ENCODE measurements at regions not wholly inside any gene's neighbourhood (a gene's known extent, or its start where the extent isn't known, plus 50 kb on each side); places are given as distances from the start of the nearest gene placed in this dataset.
"Not testable (repeated sequence)": the region's sequence is repeated elsewhere in the genome, so short reads cannot be mapped to it uniquely, and the experiment has no call there.

DNA sequence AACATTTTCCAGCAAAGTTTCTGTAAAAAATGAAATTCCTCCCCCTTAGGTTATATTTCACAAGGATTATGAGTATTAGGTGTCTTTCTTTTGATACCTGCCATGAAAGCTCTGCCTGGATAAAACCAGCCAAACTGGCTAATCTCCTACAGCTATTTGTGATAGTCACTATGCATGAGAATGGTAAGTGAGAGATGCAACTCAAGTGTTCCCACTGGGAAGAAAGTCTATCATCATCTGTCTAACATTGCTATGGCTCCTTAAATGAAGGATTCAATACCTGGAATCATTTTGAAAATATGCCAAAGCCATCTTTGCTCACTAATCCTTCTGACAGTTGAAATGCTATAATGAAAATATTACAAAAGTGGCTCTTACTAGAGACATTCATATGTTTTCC, 339.9 kb upstream of the LRRTM4 start:
- peaks cover 21% of the 10 kb centered on the region for H3K9me3 Mint-ChIP-seq
- H3K4me3 Mint-ChIP-seq, result no peak overlapping the region
- no peaks in the 10 kb centered on the region for H3K36me3 Mint-ChIP-seq
- H3K4me1 Mint-ChIP-seq, result no peaks in the 10 kb centered on the region
- H3K27ac Mint-ChIP-seq, result no peak overlapping the region
- ATAC-seq (no peak), DNase-seq (ENCODE audit: low spot score in 2 of 2) (no peak)

DNA sequence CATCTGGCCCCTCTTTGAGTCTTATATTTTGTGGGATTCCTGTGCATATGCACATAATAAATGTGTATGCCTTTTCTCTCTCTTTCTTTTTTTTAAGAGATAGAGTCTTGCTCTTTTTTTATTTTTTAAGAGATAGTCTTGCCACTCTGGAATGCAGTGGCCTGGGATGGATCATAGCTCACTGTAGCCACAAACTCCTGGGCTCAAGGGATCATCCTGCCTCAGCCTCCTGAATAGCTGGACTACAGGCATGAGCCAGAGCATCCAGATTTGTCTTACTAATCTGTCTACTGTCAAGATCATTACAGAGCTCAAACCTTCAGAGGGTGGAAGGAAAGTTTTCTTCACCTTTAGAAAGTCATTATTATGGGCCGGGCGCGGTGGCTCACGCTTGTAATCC, 342.2 kb upstream of the LRRTM4 start:
- Mint-ChIP-seq H3K27ac (no peak overlapping the region), H3K4me1 (no peaks in the 10 kb centered on the region), H3K36me3 (no peaks in the 10 kb centered on the region), H3K9me3 (peaks cover 17% of the 10 kb centered on the region), H3K4me3 (no peak overlapping the region)
- DNase-seq (ENCODE audit: low spot score in 2 of 2), result no peak
- ATAC-seq, result no peak

DNA sequence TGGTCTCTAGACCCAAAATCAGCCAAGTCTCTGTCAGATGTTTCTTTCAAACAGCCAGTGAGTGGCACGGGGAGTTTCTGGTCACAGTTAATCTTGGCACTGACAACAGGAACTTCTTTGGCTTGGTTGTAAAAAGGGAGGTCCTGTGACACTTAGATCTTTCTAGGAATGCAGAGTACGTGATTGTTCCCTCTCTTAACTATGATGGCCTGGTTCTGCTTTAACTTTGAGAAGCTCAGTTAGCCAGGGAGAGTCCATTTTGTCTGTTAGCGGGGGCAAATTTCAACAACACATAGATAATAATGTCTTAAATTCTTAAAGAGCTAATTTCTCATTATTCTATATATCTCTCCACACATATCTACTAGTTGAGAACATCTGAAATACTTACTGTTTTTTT, 344.5 kb upstream of the LRRTM4 start:
- ATAC-seq (no peak), DNase-seq (ENCODE audit: low spot score in 2 of 2) (no peak)
- H3K27ac Mint-ChIP-seq, result no peak overlapping the region
- H3K4me3 Mint-ChIP-seq, result no peak overlapping the region
- no peaks in the 10 kb centered on the region for H3K4me1 Mint-ChIP-seq
- peaks cover 11% of the 10 kb centered on the region for H3K9me3 Mint-ChIP-seq
- no peaks in the 10 kb centered on the region for H3K36me3 Mint-ChIP-seq

DNA sequence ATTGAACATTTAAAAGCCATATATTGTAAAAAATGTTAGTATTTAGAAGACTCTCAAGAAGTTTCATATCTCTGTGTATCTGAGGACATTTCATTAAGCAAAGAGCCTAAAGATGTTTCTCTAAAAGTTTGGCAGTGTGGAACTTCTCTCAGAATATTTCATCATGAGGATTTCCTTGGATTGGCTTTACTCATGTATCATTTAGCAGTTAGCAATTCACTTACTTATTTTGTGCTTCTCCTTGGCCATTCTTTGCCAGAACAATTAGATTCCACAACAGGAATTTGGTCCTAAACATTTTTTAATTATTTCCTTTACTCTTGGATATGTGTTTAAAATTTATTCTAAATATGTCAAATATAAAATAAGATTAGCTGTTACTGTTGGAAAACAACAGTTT, 345.0 kb upstream of the LRRTM4 start:
- ATAC-seq (no peak), DNase-seq (ENCODE audit: low spot score in 2 of 2) (no peak)
- no peaks in the 10 kb centered on the region for H3K36me3 Mint-ChIP-seq

DNA sequence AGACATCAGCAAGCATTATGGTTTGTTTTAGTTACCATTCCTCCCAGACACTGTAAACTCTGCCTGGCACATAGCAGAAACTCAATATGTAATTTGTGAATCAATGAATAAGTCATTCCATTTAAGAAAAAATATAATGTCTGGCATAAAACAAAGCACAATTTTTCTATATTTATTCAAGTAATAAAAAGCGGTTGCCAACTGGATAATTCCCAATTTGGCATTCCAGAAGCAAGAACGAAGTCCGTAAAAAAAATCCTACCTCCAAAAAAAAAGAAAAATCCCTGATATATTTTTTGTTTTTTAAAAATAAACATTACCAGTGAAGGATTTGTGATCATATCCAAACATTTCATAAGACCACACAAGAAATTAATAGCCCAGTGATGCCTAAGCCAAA, 351.3 kb upstream of the LRRTM4 start:
- DNase-seq (ENCODE audit: low spot score in 2 of 2), result no peak
- Mint-ChIP-seq H3K4me1 (no peaks in the 10 kb centered on the region), H3K27ac (no peak overlapping the region), H3K4me3 (no peak overlapping the region), H3K9me3 (peaks cover 24% of the 10 kb centered on the region), H3K36me3 (no peaks in the 10 kb centered on the region)
- no peak for ATAC-seq

More for the DNA sequence above, 345.0 kb upstream of the LRRTM4 start:
- Mint-ChIP-seq H3K4me1 (no peaks in the 10 kb centered on the region), H3K27ac (no peak overlapping the region), H3K9me3 (peaks cover 14% of the 10 kb centered on the region), H3K4me3 (no peak overlapping the region)

DNA sequence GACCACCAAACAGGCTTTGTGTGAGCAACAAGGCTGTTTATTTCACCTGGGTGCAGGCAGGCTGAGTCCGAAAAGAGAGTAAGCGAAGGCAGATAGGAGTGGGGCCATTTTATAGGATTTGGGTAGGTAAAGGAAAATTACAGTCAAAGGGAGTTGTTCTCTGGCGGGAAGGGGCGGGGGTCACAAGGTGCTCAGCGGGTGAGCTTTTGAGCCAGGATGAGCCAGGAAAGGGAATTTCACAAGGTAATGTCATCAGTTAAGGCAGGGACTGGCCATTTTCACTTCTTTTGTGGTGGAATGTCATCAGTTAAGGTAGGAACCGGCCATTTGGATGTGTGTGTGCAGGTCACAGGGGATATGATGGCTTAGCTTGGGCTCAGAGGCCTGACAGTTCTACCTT, 378.0 kb upstream of the LRRTM4 start:
- not testable (repeated sequence) for H3K27ac Mint-ChIP-seq; ATAC-seq; DNase-seq (ENCODE audit: low spot score in 2 of 2); H3K36me3 Mint-ChIP-seq; H3K4me3 Mint-ChIP-seq; H3K4me1 Mint-ChIP-seq
- H3K9me3 Mint-ChIP-seq, result peaks cover 22% of the 10 kb centered on the region

DNA sequence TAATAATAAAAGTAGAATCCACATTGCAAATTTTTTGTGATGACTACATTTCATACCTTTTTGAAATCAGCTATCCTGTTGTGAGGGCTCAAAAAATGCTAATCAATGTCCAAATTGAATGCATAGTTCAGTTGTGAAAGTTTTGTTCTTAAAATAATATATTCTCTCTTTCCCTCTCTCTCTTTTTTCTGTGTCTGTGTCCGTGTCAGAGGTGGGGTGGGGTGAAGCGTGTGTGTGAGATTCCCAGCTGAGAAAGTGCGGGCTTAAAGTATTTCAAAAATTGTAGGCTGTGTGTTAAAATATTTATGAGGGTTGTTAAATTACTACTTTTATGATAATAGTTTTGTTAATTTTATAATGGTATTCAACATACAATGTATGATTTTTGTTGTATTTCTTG, 388.0 kb upstream of the LRRTM4 start:
- no peak for DNase-seq (ENCODE audit: low spot score in 2 of 2)
- no peak overlapping the region for H3K4me3 Mint-ChIP-seq
- H3K36me3 Mint-ChIP-seq, result no peaks in the 10 kb centered on the region
- no peak for ATAC-seq
- H3K9me3 Mint-ChIP-seq, result peaks cover 23% of the 10 kb centered on the region
- no peak overlapping the region for H3K27ac Mint-ChIP-seq
- no peaks in the 10 kb centered on the region for H3K4me1 Mint-ChIP-seq

DNA sequence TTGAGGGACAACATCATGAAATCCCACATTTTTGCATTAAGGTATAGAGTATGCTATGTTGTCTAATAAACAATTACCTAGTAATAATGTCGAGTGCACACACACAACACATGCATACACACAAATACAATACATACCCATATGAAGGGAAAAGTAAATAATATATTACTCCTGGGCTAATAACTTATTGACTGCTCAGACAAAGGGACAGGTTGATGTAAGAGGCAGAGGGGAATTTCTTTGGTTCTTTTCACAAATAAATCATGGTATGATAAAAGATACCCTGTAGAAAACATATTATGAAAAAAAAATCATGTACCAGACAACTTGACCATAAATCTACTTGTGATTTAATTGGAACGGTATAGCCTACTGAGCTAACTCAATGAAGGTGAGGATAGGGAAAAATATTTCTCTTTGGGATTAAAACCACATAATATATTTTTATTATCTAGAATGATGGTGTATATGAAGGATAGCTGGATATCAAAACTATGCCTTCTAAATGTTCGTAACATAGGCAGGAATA, 398.7 kb upstream of the LRRTM4 start:
- DNase-seq (ENCODE audit: low spot score in 2 of 2) (no peak), ATAC-seq (no peak)
- H3K4me3 Mint-ChIP-seq, result no peak overlapping the region
- no peaks in the 10 kb centered on the region for H3K36me3 Mint-ChIP-seq
- H3K27ac Mint-ChIP-seq, result no peak overlapping the region
- H3K9me3 Mint-ChIP-seq, result peaks cover 11% of the 10 kb centered on the region
- H3K4me1 Mint-ChIP-seq, result no peaks in the 10 kb centered on the region

DNA sequence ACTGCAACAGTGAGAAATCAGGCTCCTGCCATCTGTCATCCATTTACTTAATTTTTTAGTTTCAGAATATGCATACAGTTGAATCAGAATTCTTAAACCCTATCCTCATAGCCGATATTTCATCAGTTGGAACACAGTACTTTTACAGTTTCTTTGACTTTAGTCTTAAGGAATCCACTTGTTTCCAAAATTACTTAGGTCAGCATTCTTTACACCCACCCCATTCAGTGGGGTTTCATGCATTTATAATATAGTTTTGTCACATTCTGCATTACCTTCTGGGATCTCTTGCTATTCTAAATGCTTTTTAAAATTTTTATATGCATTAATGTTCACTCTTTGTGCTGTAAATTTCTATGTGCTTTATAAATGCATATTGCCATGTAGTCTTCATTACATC, 400.4 kb upstream of the LRRTM4 start:
- no peaks in the 10 kb centered on the region for H3K36me3 Mint-ChIP-seq
- H3K4me3 Mint-ChIP-seq, result no peak overlapping the region
- peaks cover 8% of the 10 kb centered on the region for H3K9me3 Mint-ChIP-seq
- H3K27ac Mint-ChIP-seq, result no peak overlapping the region
- no peaks in the 10 kb centered on the region for H3K4me1 Mint-ChIP-seq
- ATAC-seq (no peak), DNase-seq (ENCODE audit: low spot score in 2 of 2) (no peak)

DNA sequence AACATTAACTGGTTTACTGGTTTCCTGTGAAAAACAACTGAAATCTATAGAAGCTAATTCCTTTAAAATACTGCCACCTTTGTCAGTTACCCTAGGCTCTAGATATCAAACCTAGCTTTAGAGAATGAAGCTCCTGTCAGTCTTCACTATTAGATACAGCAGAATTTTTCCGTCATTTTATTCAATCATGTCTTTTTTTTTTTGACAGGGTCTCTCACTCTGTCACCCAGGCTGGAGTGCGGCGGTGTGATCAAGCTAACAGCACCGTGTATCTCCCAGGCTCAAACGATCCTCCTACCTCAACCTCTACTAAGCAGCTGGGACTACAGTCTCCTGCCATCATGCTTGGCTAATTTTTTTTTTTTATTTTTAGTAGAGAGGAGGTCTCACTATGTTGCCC, 415.2 kb upstream of the LRRTM4 start:
- Mint-ChIP-seq H3K4me1 (no peaks in the 10 kb centered on the region), H3K4me3 (no peak overlapping the region), H3K9me3 (peaks cover 16% of the 10 kb centered on the region), H3K36me3 (no peaks in the 10 kb centered on the region), H3K27ac (no peak overlapping the region)
- ATAC-seq, result no peak
- no peak for DNase-seq (ENCODE audit: low spot score in 2 of 2)

DNA sequence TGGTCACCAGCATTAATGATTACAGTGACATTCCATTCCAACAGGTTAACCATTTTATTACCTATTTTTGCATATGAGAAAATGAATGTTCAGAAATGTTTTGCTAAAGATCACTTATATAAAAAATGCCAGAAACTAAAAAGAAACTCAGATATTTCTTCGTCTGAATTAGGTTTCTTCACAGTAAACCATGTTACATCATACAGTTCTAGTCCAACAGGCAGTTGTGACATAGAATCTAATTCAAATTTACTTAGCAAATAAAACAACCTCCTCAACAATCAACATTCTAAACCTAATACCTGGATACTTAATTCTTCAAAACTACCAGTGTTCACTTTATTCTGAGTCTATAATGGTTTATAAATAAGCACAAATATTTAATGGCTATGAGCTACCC, 416.3 kb upstream of the LRRTM4 start:
- H3K9me3 Mint-ChIP-seq, result peaks cover 17% of the 10 kb centered on the region
- no peaks in the 10 kb centered on the region for H3K4me1 Mint-ChIP-seq
- H3K4me3 Mint-ChIP-seq, result no peak overlapping the region
- no peaks in the 10 kb centered on the region for H3K36me3 Mint-ChIP-seq
- no peak for DNase-seq (ENCODE audit: low spot score in 2 of 2)
- ATAC-seq, result no peak
- no peak overlapping the region for H3K27ac Mint-ChIP-seq

DNA sequence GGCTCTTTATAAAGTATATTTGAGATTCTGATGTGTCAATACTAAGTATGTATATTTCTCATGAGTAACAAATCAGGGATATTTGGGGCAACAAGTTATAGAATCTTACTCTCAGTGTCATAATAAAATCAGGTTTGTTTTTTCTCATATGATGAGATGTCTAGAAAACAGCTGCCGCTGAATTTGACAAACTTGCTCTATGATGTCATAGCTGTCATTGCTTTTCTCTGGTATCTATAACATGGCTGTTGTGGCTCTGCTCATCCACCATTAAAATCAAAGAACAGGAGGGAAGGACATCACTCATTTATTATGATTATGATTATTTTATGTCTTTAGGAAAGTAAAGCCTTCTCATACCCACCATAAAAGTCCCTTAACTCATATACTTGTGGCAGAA, 417.2 kb upstream of the LRRTM4 start:
- H3K4me1 Mint-ChIP-seq, result no peaks in the 10 kb centered on the region
- H3K4me3 Mint-ChIP-seq, result no peak overlapping the region
- peaks cover 19% of the 10 kb centered on the region for H3K9me3 Mint-ChIP-seq
- no peaks in the 10 kb centered on the region for H3K36me3 Mint-ChIP-seq
- no peak overlapping the region for H3K27ac Mint-ChIP-seq
- no peak for DNase-seq (ENCODE audit: low spot score in 2 of 2)
- no peak for ATAC-seq

DNA sequence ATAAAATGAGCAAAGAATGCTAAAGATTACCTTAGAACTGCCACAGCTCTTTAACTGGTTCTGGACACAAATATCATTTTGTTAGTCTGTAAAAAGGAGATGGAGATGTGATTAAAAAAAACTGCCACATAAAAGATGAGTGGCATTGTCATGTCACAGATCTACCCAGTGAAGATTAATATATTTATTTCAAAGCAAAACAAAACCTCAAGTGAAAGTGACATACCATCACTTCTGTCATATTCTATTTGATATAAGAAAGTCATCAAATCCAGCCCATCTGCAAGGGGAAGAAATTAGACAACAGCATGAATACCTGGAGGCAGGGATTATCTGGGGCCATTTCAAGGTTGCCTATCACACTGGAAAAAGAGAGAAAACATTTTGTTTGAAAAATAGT, 417.6 kb upstream of the LRRTM4 start:
- Mint-ChIP-seq H3K36me3 (no peaks in the 10 kb centered on the region), H3K27ac (no peak overlapping the region), H3K4me1 (no peaks in the 10 kb centered on the region), H3K9me3 (peaks cover 21% of the 10 kb centered on the region), H3K4me3 (no peak overlapping the region)
- no peak for ATAC-seq
- DNase-seq (ENCODE audit: low spot score in 2 of 2), result no peak

DNA sequence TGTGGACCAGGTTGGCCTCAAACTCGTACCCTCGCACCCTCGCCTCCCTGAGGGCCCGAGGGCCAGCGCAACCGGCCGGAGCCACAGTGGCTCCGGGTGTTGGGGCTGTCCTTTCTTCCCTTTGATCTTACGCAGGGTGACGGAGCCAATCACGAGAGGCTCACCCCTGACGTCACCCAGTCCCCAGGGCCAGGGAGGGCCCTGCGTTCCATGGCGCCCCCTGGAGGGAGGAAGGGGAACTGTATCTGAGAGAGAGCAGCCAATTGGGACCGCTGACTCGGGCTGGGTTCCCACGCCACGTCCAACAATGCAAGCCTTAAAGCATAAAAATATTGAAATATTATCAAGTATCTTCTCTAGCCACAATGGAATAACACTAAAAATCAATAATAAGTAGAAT, 432.8 kb upstream of the LRRTM4 start:
- Mint-ChIP-seq H3K4me1 (no peaks in the 10 kb centered on the region), H3K36me3 (no peaks in the 10 kb centered on the region), H3K27ac (no peak overlapping the region), H3K9me3 (peaks cover 35% of the 10 kb centered on the region), H3K4me3 (no peak overlapping the region)
- ATAC-seq (no peak), DNase-seq (ENCODE audit: low spot score in 2 of 2) (no peak)

DNA sequence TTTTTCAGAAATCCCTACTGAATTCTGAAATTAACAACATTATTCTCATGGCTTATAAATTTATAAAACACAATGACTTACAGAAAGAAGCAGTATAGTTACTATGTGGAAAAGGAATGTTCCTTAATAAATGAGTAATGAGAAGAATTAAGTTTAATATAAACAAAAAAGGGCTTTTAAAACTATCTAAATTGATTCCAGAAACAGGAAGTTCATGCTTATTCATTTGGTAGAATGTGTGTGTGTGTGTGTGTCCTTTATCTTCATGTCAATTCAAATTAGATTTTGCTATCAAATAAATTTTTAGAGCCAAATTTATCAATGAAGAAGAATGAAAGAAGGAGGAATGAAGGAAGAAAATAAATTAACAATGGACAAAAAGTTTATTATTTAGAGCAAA, 440.8 kb upstream of the LRRTM4 start:
- ATAC-seq (no peak), DNase-seq (ENCODE audit: low spot score in 2 of 2) (no peak)
- Mint-ChIP-seq H3K9me3 (peaks cover 38% of the 10 kb centered on the region), H3K4me3 (no peak overlapping the region), H3K4me1 (no peaks in the 10 kb centered on the region), H3K27ac (no peak overlapping the region), H3K36me3 (no peaks in the 10 kb centered on the region)

DNA sequence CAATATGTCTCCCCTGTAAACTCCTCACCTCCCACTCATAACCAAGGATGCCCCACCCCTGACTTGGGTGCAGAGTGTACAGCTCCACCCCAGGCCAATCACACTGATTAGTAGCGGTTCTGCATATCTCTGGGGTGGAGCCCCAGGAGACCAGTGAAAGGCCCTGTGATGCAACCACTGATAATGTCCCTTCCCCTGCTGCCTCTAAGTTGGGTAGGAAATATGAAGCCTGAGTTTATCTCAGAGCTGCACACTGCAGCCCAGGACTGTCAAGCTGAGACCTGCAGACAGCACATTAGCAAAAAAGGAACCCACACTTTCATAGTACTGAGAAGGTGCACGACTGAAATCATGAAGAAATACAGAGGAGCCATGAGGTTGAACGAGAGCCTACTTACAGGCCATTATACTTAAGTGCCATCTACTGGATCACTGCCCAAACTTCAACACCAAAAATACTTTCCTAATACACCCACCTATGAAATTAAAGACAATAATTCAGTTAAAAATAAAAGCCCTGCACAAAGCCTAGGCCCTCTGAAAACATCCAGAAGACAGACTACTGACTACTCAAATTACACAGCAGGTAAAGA, 455.4 kb upstream of the LRRTM4 start:
- ATAC-seq (no peak), DNase-seq (ENCODE audit: low spot score in 2 of 2) (no peak)
- no peaks in the 10 kb centered on the region for H3K4me1 Mint-ChIP-seq
- H3K9me3 Mint-ChIP-seq, result peaks cover 27% of the 10 kb centered on the region
- no peak overlapping the region for H3K4me3 Mint-ChIP-seq
- no peaks in the 10 kb centered on the region for H3K36me3 Mint-ChIP-seq
- H3K27ac Mint-ChIP-seq, result no peak overlapping the region

DNA sequence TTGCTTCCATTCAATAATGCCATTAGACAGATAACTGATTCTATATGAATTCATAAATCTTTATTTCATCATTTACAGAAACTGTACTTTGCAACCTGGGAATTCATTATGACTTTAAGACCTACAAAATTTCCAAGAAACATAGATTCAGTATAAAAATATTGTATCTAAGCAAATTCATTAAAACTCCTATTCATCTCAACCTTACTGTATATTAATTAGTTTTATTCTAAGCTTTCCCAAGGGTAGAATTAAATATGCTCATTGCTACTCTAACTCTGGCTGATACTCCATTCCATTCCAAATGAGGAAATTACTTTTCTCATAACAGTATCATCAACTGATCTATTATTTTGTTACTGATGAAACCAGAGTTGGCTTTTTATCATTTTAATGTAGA, 473.0 kb upstream of the LRRTM4 start:
- ATAC-seq (no peak), DNase-seq (ENCODE audit: low spot score in 2 of 2) (no peak)
- H3K27ac Mint-ChIP-seq, result no peak overlapping the region

More for the DNA sequence above, 473.0 kb upstream of the LRRTM4 start:
- H3K9me3 Mint-ChIP-seq, result peaks cover 2% of the 10 kb centered on the region
- H3K4me3 Mint-ChIP-seq, result no peak overlapping the region
- no peaks in the 10 kb centered on the region for H3K4me1 Mint-ChIP-seq
- H3K36me3 Mint-ChIP-seq, result no peaks in the 10 kb centered on the region

All from stimulated activated effector memory CD8-positive, alpha-beta T cell treated with anti-CD3 and anti-CD28 coated beads, Interleukin-12 subunit alpha, Interleukin-12 subunit beta, amount 100 ng/mL, for 72 hours (primary cell).